ENCODE measurements at regions not wholly inside any gene's neighbourhood (a gene's known extent, or its start where the extent isn't known, plus 50 kb on each side); places are given as distances from the start of the nearest gene placed in this dataset.
"Not testable (repeated sequence)": the region's sequence is repeated elsewhere in the genome, so short reads cannot be mapped to it uniquely, and the experiment has no call there.

DNA sequence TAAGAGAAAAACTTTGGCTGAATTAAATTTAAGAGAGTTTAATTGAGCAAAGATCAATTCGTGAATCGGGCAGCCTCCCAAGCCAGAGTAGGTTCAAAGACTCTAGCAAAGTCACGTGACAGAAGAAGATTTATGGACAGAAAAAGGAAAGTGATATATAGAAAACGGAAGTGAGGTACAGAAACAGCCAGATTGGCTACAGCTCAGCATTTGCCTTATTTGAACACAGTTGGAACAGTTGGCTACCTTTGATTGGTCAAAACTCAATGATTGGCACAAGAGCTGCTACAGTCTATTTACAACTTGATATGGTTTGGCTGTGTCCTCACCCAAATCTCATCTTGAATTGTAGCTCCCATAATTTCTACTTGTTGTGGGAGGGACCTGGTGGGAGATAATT lies 102.6 kb downstream of the PLG start:
- Histone ChIP-seq H3K27ac (no peak overlapping the region), H3K4me3 (no peak overlapping the region)

- no peak overlapping the region for H3K4me3 ChIP-seq
Observed at GRCh38 chr6:160808263-160808662, 106.2 kb downstream of the PLG start.

DNA sequence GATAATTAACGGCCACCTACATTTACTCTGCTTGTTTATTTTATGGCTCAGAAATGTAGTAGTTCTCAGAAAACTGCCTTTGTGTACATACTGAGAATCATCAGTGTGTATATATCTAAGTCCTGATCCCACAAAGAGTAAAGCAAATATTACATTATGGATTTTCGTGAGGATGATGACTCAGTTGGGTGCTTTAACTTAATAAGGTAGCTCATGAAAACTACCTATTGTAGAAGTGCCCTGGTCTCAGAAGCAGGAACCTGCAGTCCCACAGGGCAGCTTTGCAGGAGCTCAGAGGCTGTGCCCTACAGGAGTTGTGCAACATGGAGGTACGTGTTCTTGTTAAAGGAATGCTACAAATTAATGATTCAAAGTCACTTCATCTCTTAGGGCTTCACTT lies 108.2 kb downstream of the PLG start:
- H3K4me3 ChIP-seq: no peak overlapping the region
- H3K27ac ChIP-seq: no peak overlapping the region

More at GRCh38 chr6:160808263-160808662, 106.2 kb downstream of the PLG start:
- H3K27ac ChIP-seq: no peak overlapping the region

- no peak overlapping the region for H3K27ac ChIP-seq
- no peak overlapping the region for H3K4me3 ChIP-seq
Observed at GRCh38 chr6:160812097-160812496, 110.1 kb downstream of the PLG start.

- Histone ChIP-seq H3K4me3 (no peak overlapping the region), H3K27ac (no peak overlapping the region)
Observed at GRCh38 chr6:160818934-160819333, 116.9 kb downstream of the PLG start.

GRCh38 chr6:160820661-160821060 lies 118.6 kb downstream of the PLG start:
- H3K4me3 ChIP-seq, H3K27ac ChIP-seq: not testable (repeated sequence)

GRCh38 chr6:160831739-160832138 lies 129.7 kb downstream of the PLG start:
- no peak overlapping the region for H3K4me3 ChIP-seq
- H3K27ac ChIP-seq: no peak overlapping the region

- H3K27ac ChIP-seq: no peak overlapping the region
Observed at GRCh38 chr6:160832422-160832821, 130.4 kb downstream of the PLG start.

DNA sequence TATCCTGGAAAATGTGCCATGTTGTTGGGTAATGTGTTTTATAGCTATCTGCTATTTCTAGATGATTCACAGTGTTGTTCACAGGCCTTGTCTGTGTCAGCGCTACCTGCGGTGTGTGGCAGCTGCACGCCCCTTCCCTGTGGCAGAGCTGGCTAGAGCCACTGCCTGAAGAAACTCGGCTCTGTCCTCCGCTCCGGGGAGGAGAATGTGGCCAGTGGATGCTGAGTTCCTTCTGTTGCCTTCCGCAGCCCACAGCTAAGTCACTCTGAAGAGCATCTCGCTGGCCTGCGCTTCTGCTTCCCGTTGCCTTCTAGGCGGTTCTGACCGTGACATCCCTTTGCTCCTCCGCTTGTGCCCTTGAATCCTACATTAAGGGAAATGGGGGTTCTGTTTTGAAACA lies 135.1 kb downstream of the PLG start:
- Histone ChIP-seq H3K4me3 (no peak overlapping the region), H3K27ac (no peak overlapping the region)

More at GRCh38 chr6:160832422-160832821, 130.4 kb downstream of the PLG start:
- H3K4me3 ChIP-seq: no peak overlapping the region

DNA sequence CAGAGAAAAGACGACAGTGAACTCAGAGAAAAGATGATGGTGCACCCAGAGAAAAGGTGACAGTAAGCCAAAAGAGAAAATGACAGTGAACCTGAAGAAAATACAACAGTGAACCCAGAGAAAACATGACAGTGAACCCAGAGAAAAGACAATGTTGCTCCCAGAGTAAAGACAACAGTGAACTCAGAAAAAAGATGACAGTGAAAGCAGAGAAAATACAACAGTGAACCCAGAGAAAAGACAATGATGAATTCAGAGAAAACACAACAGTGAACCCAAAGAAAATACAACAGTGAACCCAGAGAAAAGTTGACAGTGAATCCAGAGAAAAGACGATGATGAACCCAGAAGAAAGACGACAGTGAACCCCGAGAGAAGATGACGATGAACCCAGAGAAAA lies 140.5 kb upstream of the MAP3K4 start:
- Histone ChIP-seq H3K27ac (no peak overlapping the region), H3K4me3 (no peak overlapping the region)

DNA sequence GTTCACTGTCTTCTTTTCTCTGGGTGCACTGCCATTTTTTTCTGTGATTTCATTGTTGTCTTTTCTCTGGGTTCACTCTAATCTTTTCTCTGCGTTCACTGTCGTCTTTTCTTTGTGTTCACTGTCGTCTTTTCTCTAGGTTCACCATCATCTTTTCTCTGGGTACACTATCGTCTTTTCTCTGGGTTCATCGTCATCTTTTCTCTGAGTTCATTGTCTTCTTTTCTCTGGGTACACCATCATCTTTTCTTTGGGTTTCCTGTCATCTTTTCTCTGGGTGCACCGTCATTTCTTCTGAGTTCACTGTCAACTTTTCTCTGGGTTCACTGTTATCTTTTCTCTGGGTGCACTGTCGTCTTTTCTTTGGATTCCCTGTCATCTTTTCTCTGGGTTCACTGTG lies 137.6 kb upstream of the MAP3K4 start:
- no peak overlapping the region for H3K27ac ChIP-seq
- H3K4me3 ChIP-seq: no peak overlapping the region

- Histone ChIP-seq H3K27ac (no peak overlapping the region), H3K4me3 (no peak overlapping the region)
Observed at GRCh38 chr6:160858886-160859285, 132.7 kb upstream of the MAP3K4 start.

DNA sequence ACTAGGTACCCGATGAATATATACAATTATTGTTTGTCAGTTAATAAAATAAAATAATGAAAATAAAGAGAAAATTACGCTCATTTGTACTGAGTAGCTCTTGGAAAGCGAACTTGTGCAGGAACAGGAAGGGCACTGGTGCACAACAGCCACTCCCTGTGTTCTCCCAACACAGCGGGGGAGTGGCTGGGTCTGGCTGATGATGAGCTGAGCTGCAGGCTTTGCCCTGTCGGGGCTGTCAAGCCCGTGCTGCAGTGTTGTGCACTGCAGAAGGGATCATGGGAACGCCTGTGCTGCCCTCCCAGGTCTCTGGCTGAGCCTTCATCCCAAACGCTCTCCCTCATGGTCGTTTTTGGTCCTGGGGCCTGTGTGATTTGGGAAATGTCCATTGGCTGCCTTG lies 131.7 kb upstream of the MAP3K4 start:
- H3K4me3 ChIP-seq: no peak overlapping the region
- H3K27ac ChIP-seq: no peak overlapping the region

- Histone ChIP-seq H3K27ac (no peak overlapping the region), H3K4me3 (no peak overlapping the region)
Observed at GRCh38 chr6:160861824-160862223, 129.7 kb upstream of the MAP3K4 start.

DNA sequence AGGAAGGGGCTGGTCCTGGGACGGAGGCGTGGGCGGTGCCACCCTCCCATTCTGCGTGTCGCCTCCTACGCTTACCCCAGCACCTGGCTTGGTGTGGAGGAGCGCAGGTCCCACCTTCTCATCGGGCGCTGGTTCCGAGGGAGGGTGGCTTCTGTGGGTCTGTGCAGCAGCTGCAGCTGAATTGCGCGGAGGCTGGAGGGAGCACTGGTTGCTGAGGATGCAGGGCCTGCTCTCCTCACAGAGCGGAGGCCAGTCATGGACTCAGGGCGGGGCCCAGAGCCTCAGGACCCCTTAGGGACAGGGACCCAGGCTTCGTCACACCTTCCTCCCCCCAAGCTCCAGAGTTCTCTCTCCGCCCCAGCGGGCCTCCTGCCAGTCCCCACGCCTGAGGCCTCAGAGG lies 127.8 kb upstream of the MAP3K4 start:
- Histone ChIP-seq H3K4me3 (no peak overlapping the region), H3K27ac (no peak overlapping the region)

- Histone ChIP-seq H3K4me3 (no peak overlapping the region), H3K27ac (no peak overlapping the region)
Observed at GRCh38 chr6:160871320-160871719, 120.2 kb upstream of the MAP3K4 start.

- Histone ChIP-seq H3K27ac (no peak overlapping the region), H3K4me3 (no peak overlapping the region)
Observed at GRCh38 chr6:160881148-160881808, 110.3 kb upstream of the MAP3K4 start.

DNA sequence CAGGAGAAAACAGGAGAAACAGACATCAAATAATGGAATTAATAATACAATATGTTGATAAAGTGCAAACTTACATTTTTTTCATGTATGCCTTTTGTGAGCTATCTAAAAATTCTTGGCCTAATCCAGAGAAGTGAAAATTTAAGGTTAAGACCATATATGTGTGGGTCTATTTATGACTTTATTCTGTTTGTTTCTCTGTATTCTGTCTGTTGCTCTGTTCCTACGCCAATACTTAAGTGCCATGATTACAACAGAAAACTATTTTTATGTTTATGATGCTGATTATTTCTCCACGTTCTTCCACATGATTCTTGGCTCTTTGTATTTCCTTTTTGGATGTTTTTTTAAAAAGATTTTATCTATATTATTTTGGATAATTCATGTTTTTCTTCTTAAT lies 109.6 kb upstream of the MAP3K4 start:
- Histone ChIP-seq H3K4me3 (no peak overlapping the region), H3K27ac (no peak overlapping the region)

GRCh38 chr6:160882791-160883279 lies 108.7 kb upstream of the MAP3K4 start:
- no peak overlapping the region for H3K27ac ChIP-seq
- no peak overlapping the region for H3K4me3 ChIP-seq

- H3K27ac ChIP-seq: no peak overlapping the region
- H3K4me3 ChIP-seq: no peak overlapping the region
Observed at GRCh38 chr6:160883560-160883959, 108.0 kb upstream of the MAP3K4 start.

GRCh38 chr6:160883999-160884398 lies 107.6 kb upstream of the MAP3K4 start:
- H3K27ac ChIP-seq: no peak overlapping the region
- no peak overlapping the region for H3K4me3 ChIP-seq

DNA sequence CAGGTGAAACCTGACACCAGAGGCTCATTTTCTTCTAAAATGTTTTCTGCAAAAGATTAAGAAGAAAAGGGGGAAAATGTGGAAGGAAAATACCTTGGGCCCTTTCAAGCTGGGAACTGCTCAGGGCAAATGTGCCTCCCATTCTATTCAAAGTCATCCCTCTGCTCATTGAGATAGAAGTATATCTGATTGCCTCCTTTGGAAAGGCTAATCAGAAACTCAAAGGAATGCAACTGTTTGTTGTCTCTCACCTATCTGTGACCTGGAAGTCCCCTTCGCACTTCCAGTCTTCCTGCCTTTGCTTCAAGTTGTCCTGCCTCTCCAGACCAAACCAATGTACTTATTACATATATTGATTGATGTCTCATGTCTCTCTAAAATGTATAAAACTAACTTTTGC lies 102.4 kb upstream of the MAP3K4 start:
- H3K4me3 ChIP-seq, H3K27ac ChIP-seq: not testable (repeated sequence)
